NCI-H1048 (cell line): ENCODE measurements at regions not wholly inside any gene's neighbourhood (a gene's known extent, or its start where the extent isn't known, plus 50 kb on each side); places are given as distances from the start of the nearest gene placed in this dataset.
"Not testable (repeated sequence)": the region's sequence is repeated elsewhere in the genome, so short reads cannot be mapped to it uniquely, and the experiment has no call there.

Experiments
- DNase-seq: peaks from one replicate; lab custom pipeline; 2025; lab: John Stamatoyannopoulos, UW

- DNase-seq, result no peak
Measured at GRCh38 chr1:189036628-189037027, 1441.0 kb downstream of the BRINP3 start.

- DNase-seq, result no peak
Measured at GRCh38 chr1:189046127-189046526, 1431.5 kb downstream of the BRINP3 start.

- DNase-seq, result no peak
Measured at GRCh38 chr1:189084811-189085210, 1392.9 kb downstream of the BRINP3 start.

- no peak for DNase-seq
Measured at GRCh38 chr1:189103956-189104355, 1373.7 kb downstream of the BRINP3 start.

GRCh38 chr1:189117072-189117770 lies 1360.4 kb downstream of the BRINP3 start:
- no peak for DNase-seq

GRCh38 chr1:189121941-189122340 lies 1355.7 kb downstream of the BRINP3 start:
- DNase-seq, result no peak

GRCh38 chr1:189125694-189126093 lies 1352.0 kb downstream of the BRINP3 start:
- DNase-seq, result no peak

- DNase-seq, result no peak
Measured at GRCh38 chr1:189131576-189131975, 1346.1 kb downstream of the BRINP3 start.

GRCh38 chr1:189139748-189140147 lies 1337.9 kb downstream of the BRINP3 start:
- DNase-seq, result not testable (repeated sequence)

GRCh38 chr1:189141056-189141455 lies 1336.6 kb downstream of the BRINP3 start:
- DNase-seq, result no peak

- no peak for DNase-seq
Measured at GRCh38 chr1:189149547-189150375, 1327.9 kb downstream of the BRINP3 start.

GRCh38 chr1:189150624-189151023 lies 1327.0 kb downstream of the BRINP3 start:
- DNase-seq, result no peak

- DNase-seq, result no peak
Measured at GRCh38 chr1:189151361-189151760, 1326.3 kb downstream of the BRINP3 start.

- no peak for DNase-seq
Measured at GRCh38 chr1:189152685-189153084, 1325.0 kb downstream of the BRINP3 start.

GRCh38 chr1:189158155-189158554 lies 1319.5 kb downstream of the BRINP3 start:
- no peak for DNase-seq

GRCh38 chr1:189175889-189176288 lies 1301.8 kb downstream of the BRINP3 start:
- DNase-seq, result no peak

- no peak for DNase-seq
Measured at GRCh38 chr1:189180057-189180456, 1297.6 kb downstream of the BRINP3 start.

- DNase-seq, result no peak
Measured at GRCh38 chr1:189185097-189185496, 1292.6 kb downstream of the BRINP3 start.

- DNase-seq, result no peak
Measured at GRCh38 chr1:189192741-189193520, 1284.7 kb downstream of the BRINP3 start.

- no peak for DNase-seq
Measured at GRCh38 chr1:189205863-189206262, 1271.8 kb downstream of the BRINP3 start.

GRCh38 chr1:189206617-189207016 lies 1271.0 kb downstream of the BRINP3 start:
- no peak for DNase-seq

- no peak for DNase-seq
Measured at GRCh38 chr1:189211742-189212141, 1265.9 kb downstream of the BRINP3 start.

GRCh38 chr1:189212606-189213005 lies 1265.1 kb downstream of the BRINP3 start:
- DNase-seq, result peak; percentile 31
